ENCODE measurements at regions not wholly inside any gene's neighbourhood (a gene's known extent, or its start where the extent isn't known, plus 50 kb on each side); places are given as distances from the start of the nearest gene placed in this dataset.
"Not testable (repeated sequence)": the region's sequence is repeated elsewhere in the genome, so short reads cannot be mapped to it uniquely, and the experiment has no call there.

DNA sequence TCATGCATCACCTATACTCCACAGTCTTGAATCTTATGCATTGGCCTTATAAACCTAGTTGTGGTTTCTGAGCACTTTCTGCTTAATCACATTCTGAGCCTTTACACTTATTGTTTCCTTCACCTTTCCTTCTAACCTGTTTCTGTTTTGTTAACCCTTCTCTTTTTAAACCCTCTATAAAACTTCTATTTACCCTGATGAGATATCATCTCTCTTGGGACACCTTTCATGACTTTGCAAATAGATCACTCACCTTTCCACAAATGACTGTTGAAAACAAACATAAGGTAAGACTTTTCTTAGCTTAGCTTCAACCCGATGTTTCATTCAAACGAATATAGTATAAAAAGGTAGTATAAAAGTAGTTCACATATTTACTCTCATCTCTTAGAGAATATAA lies 483.6 kb downstream of the FAM181B start:
- intact Hi-C loops (cut with DNase I) = no loop called here
- DNase-seq (ENCODE audit: low spot score) = no peak

DNA sequence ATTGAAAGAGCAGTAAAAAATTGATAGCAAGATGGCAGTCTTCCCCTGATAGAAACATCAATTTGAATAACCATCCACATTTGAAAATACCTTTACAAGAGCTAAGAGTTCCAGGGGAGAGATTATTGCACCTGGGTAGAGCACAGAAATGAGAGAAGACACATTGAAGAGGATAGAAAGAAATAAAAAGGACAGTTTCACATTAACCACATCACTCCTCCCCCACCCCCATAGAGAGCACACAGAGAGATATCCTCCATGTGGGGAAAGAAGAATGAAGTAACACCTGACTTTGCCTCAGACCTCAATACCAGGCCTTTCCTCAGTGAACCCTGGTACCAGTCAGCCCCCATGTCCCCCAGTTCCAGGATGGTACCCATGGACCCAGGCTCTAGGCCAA lies 486.7 kb downstream of the FAM181B start:
- DNase-seq (ENCODE audit: low spot score) = no peak
- intact Hi-C loops (cut with DNase I) = no loop called here

- DNase-seq (ENCODE audit: low spot score) = peak; percentile 70
- intact Hi-C loops (cut with DNase I) = no loop called here
Measured at GRCh38 chr11:82239498-82239897, 494.2 kb downstream of the FAM181B start.

GRCh38 chr11:82234256-82234655 lies 499.4 kb downstream of the FAM181B start:
- intact Hi-C loops (cut with DNase I) = no loop called here

DNA sequence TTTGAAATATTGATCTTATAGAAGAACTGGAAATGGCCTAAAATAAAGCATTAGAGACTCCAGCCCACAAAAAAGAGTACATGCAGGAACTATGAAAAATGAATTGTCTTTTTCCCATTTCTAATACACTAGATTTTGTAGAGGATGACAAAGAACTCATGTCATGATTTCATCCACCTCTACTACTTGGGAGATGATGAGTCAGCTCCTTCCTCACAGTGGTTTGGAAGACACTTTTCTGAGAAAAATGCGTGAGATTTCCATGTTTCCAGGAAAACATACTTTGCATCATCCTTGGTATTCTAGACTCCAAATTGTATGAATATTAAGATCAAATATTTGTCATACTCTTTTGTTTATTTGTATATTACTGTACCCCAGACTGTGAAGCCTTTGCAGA lies 500.5 kb downstream of the FAM181B start:
- no peak for DNase-seq (ENCODE audit: low spot score)
- intact Hi-C loops (cut with DNase I) = no loop called here

More at GRCh38 chr11:82234256-82234655, 499.4 kb downstream of the FAM181B start:
- DNase-seq (ENCODE audit: low spot score) = no peak

DNA sequence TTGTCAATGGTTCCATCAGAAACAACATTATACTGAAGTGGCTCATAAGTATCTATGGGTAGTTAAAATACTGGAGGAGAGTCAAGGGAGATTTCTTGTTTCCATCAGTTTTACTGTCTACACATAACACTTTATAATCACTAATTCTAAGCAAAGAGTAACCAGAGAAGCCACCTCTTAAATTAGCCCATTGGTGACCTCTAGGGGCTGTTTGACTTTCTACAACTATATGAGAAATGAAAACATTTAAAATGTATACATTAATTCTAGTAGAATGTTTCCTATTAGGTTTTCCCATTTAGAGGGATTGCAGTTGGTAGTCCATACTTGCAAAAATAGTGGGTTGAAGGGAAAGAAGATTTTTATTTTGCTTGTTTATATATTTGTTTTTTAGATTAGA lies 504.3 kb downstream of the FAM181B start:
- DNase-seq (ENCODE audit: low spot score) = no peak
- intact Hi-C loops (cut with DNase I) = loop anchor here in 1 of 2 donors (5.0 kb wide), 1 partner anchor 657 kb away; no protein-coding TSS in a partner anchor

- intact Hi-C loops (cut with DNase I) = loop anchor here in 1 of 2 donors (5.0 kb wide), 1 partner anchor 654 kb away; no protein-coding TSS in a partner anchor
Measured at GRCh38 chr11:82225930-82226329, 507.7 kb downstream of the FAM181B start.

DNA sequence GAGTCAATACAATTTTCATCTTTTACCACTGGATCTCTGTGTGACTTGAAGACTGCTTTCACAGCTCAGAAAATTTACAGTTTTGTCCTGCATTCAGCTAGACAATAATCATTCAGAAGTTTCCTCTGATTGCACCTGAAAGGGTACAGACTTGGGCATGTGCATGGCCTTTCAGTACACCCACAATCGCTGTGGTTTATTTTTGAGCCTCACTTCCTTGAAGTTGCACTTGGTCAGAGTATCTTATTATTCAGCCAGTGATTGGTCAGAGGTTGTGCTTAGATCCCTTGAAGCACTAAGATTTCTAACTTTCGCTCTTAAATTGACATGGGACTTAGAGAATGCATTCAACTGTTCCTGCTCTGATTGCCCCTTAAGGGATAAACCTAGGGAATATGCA lies 508.2 kb downstream of the FAM181B start:
- intact Hi-C loops (cut with DNase I) = loop anchor here in 1 of 2 donors (5.0 kb wide), 1 partner anchor 653 kb away; no protein-coding TSS in a partner anchor

More at GRCh38 chr11:82225930-82226329, 507.7 kb downstream of the FAM181B start:
- DNase-seq (ENCODE audit: low spot score) = no peak

DNA sequence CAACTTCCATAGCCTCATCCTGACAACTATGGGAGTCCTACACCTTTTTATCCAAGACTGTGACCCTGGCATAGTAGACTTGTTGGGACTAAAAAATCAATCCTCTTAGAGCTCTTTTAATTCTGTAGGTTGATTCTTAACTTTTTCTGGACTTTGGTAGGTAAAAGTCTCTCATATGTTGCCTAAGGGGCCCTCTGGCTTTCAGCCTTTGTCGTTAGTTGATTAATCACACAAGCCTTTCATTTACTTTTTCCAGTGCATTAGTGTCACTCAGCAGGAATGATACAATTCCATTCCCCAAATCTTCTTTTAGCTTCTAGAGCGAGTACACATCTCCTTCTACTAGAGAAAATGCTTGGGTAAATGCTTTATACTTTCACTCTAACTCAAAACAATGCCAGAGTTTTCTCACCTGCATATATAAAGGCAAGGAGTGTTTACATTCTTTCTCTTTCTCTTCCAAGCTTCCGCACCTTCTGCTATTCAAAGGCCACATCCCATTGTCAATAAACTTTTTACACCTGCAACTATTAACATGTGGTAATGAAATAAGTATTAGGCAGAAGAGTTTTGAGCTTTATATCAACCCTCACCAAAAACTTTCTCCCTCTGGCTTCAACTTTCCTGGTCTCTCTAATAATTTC lies 516.6 kb downstream of the FAM181B start:
- DNase-seq (ENCODE audit: low spot score) = no peak
- intact Hi-C loops (cut with DNase I) = no loop called here

More for the DNA sequence above, 508.2 kb downstream of the FAM181B start:
- DNase-seq (ENCODE audit: low spot score) = no peak

GRCh38 chr11:82210011-82210410 lies 523.7 kb downstream of the FAM181B start:
- intact Hi-C loops (cut with DNase I) = no loop called here
- no peak for DNase-seq (ENCODE audit: low spot score)

DNA sequence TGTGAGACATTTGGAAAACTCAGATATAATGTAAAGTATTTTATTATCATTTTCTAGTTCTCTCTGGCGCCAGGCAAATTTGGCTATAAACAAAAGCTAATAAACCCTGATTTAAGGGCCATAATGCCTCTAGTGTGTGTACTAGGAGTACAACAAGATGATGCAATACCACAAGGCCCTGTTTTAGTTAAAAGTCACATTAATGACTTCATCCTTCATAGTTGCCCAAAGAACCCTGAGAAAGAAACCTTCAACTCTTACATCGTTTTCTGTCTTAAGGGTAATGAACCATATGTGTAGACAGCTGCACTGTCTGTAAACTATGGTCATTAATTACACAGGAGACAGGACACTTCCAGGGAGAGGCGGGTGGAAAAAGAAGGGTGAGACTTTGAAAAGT lies 538.4 kb downstream of the FAM181B start:
- DNase-seq (ENCODE audit: low spot score) = no peak
- intact Hi-C loops (cut with DNase I) = no loop called here

DNA sequence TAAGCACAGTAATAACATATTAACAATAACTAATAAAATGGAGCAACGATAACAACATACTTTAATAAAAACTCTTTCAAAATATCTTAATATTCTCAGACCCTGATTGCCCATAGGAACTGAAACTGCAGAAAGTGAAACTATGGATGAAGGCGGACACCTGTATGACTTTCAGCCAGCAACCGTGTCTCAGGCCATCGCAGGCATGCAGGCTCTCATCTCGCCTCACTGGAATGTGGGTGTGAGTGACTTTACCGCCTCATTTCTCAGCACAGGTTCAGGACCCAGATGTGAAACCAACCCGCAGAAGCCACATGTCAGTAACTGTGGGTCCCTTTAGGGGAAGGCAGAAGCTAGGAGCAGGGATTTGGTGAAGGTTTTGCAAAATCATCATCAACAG lies 539.1 kb downstream of the FAM181B start:
- no peak for DNase-seq (ENCODE audit: low spot score)
- intact Hi-C loops (cut with DNase I) = no loop called here

- no peak for DNase-seq (ENCODE audit: low spot score)
- intact Hi-C loops (cut with DNase I) = no loop called here
Measured at GRCh38 chr11:82191695-82192094, 542.0 kb downstream of the FAM181B start.

- DNase-seq (ENCODE audit: low spot score) = no peak
- intact Hi-C loops (cut with DNase I) = no loop called here
Measured at GRCh38 chr11:82185925-82186324, 547.7 kb downstream of the FAM181B start.

- no peak for DNase-seq (ENCODE audit: low spot score)
Measured at GRCh38 chr11:82184966-82185365, 548.7 kb downstream of the FAM181B start.

DNA sequence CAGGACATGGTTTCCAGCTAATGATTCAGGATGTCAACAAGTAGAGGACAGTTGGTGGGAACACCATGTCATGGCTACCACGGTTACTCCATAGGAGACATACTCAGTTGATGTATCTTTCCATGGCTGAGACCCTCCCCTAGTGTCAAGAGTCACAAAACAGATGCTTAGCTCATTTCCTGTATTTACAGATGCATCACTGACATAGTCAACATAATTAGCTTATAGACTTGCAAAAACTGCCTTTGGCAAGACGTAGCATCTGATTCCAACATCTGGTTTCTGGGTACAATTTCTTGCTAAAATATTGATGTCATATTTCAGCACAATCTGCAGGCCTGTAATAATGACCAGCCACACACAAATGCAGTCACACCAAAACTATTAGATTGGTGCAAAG lies 550.3 kb downstream of the FAM181B start:
- intact Hi-C loops (cut with DNase I) = no loop called here
- no peak for DNase-seq (ENCODE audit: low spot score)

More at GRCh38 chr11:82184966-82185365, 548.7 kb downstream of the FAM181B start:
- intact Hi-C loops (cut with DNase I) = no loop called here

DNA sequence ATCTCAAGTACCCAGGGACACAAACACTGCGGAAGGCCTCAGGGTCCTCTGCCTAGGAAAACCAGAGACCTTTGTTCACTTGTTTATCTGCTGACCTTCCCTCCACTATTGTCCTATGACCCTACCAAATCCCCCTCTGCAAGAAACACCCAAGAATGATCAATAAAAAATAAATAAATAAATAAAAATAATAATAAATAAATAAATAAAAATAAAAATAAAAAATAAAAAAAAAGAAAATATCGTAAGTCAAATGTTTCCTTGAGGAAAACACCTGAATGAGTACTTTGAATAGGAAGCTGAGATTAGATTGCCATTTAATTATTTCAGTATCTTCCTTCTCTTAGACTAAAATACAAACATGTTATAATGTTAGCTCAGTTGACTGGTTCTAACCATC lies 551.0 kb downstream of the FAM181B start:
- intact Hi-C loops (cut with DNase I); DNase-seq (ENCODE audit: low spot score): not testable (repeated sequence)

GRCh38 chr11:82181796-82182195 lies 551.9 kb downstream of the FAM181B start:
- intact Hi-C loops (cut with DNase I); DNase-seq (ENCODE audit: low spot score): not testable (repeated sequence)

GRCh38 chr11:82176945-82177344 lies 556.7 kb downstream of the FAM181B start:
- DNase-seq (ENCODE audit: low spot score) = no peak
- intact Hi-C loops (cut with DNase I) = loop anchor here in 1 of 2 donors (5.0 kb wide), 1 partner anchor 605 kb away; no protein-coding TSS in a partner anchor

GRCh38 chr11:82176365-82176764 lies 557.3 kb downstream of the FAM181B start:
- no peak for DNase-seq (ENCODE audit: low spot score)
- intact Hi-C loops (cut with DNase I) = loop anchor here in 1 of 2 donors (5.0 kb wide), 1 partner anchor 606 kb away; no protein-coding TSS in a partner anchor

DNA sequence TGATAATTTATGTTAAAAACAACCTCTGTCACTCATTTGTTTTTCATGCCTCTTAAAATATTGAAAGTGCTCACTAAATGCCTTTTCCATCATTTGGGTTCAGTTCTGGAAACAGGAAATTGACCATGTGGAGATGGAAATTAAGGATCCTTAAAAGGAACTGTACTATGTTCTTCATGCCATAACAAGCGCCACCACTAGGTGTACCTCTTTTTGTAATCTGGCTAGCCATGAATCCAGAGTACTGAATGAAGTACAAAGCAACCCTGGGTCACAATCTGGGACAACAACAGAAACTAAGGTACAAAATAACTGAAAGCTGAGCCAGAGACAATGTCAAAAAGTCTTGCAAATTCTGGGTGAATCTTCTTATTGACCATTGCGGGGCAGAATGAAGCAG lies 559.1 kb downstream of the FAM181B start:
- intact Hi-C loops (cut with DNase I) = loop anchor here in 1 of 2 donors (5.0 kb wide), 1 partner anchor 608 kb away; no protein-coding TSS in a partner anchor

More for the DNA sequence above, 559.1 kb downstream of the FAM181B start:
- no peak for DNase-seq (ENCODE audit: low spot score)
